Fibroblast of villous mesenchyme (primary cell): ENCODE measurements at regions not wholly inside any gene's neighbourhood (a gene's known extent, or its start where the extent isn't known, plus 50 kb on each side); places are given as distances from the start of the nearest gene placed in this dataset.

Experiments used
- DNase-seq: peaks from one replicate; pipeline ENCODE4 v3.0.0-alpha.2; 2010; ENCODE audit warnings: low read depth
- H3K4me3 ChIP-seq: 2 replicates; pipeline ENCODE4 v1.5.1; 2011; ENCODE audit warnings: low read depth, mild to moderate bottlenecking, low read length
- CTCF ChIP-seq: IDR thresholded peaks from 2 replicates; pipeline ENCODE4 v1.5.1; 2012; ENCODE audit warnings: low read depth, mild to moderate bottlenecking, low read length; ENCODE audit not compliant: insufficient read depth

- H3K4me3 ChIP-seq = no peak overlapping the region
- DNase-seq = no peak
- TF ChIP-seq CTCF = no peak
These were observed 60.2 kb downstream of the PDE6H start for GRCh38 chr12:15033029-15033428.

- H3K4me3 ChIP-seq = no peak overlapping the region
- no peak for DNase-seq
- TF ChIP-seq CTCF = no peak
These were observed 60.8 kb downstream of the PDE6H start for GRCh38 chr12:15033641-15034040.

GRCh38 chr12:15035185-15035584 is 62.3 kb downstream of the PDE6H start:
- DNase-seq = no peak
- no peak for TF ChIP-seq CTCF
- no peak overlapping the region for H3K4me3 ChIP-seq

- no peak for DNase-seq
- no peak for TF ChIP-seq CTCF
- no peak overlapping the region for H3K4me3 ChIP-seq
These were observed 64.3 kb downstream of the PDE6H start for GRCh38 chr12:15037091-15037687.

GRCh38 chr12:15038137-15038536 is 65.3 kb downstream of the PDE6H start:
- no peak for TF ChIP-seq CTCF
- DNase-seq = no peak
- no peak overlapping the region for H3K4me3 ChIP-seq

GRCh38 chr12:15044471-15044870 is 71.6 kb downstream of the PDE6H start:
- H3K4me3 ChIP-seq = no peak overlapping the region
- TF ChIP-seq CTCF = no peak
- DNase-seq = peak; percentile 46

GRCh38 chr12:15045451-15045850 is 72.6 kb downstream of the PDE6H start:
- no peak overlapping the region for H3K4me3 ChIP-seq
- TF ChIP-seq CTCF = no peak
- DNase-seq = no peak
